ENCODE measurements at regions not wholly inside any gene's neighbourhood (a gene's known extent, or its start where the extent isn't known, plus 50 kb on each side); places are given as distances from the start of the nearest gene placed in this dataset.

- no peak for FAIRE-seq
- no peak for DNase-seq (ENCODE audit: insufficient read length, low spot score)
These were observed 290.9 kb upstream of the ANKRD55 start for GRCh38 chr5:56523790-56524575.

DNA sequence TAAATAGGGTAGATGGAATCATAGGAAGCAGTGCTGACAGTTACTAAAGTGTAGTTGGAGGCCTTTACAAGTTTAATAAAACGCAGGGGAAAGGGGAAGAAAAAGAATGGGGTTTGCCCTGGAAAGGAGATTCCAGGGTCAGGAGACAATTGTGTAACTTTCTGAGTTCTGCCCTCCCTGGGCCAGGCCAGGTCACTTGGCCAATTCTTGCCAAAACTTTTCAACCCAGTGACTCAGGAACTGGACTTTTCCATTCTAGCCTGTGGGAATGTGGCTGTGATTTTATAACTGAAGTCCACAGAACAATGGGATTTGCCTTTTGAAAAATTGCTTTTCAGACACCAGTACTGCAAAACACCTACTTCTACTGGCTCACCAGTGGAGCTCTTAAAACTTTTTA, 289.8 kb upstream of the ANKRD55 start:
- FAIRE-seq (no peak), DNase-seq (ENCODE audit: insufficient read length, low spot score) (no peak)

- FAIRE-seq (no peak), DNase-seq (ENCODE audit: insufficient read length, low spot score) (no peak)
These were observed 289.0 kb upstream of the ANKRD55 start for GRCh38 chr5:56522169-56522568.

DNA sequence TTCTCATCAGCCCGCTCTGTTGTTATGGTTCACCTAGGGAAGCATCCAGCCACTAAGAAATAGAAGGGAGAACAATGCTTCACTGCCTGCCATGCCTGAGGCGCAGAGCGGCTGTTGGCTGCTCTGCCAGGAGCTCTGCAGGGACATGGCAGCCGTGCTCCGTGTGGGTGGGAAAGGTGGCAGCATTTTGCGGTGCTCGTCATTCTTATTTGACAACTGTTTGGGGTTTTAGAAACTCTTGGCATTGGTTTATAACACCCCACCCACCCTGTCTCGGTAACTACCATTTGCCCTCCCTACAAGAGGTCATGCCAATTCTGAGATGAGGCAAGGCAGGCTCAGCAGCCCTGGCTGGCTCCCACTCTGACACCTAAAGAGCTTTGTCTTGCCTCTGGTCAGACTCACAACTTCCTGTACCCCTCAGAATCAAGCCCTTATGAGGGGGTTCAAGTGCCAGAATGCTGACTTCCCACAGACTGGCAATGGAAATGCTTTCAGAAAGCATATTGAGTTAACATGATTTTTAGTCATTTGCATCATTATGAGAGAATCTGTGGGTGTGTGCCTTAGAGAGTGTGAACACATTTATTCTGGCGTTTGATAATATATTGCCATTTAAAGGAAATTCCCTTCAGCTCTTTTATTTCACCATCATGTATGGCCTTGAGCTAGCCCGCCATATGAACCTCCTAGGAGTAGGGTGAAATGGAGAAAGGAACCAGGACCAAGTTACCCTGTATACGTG, 288.0 kb upstream of the ANKRD55 start:
- DNase-seq (ENCODE audit: insufficient read length, low spot score) (no peak), FAIRE-seq (no peak)

DNA sequence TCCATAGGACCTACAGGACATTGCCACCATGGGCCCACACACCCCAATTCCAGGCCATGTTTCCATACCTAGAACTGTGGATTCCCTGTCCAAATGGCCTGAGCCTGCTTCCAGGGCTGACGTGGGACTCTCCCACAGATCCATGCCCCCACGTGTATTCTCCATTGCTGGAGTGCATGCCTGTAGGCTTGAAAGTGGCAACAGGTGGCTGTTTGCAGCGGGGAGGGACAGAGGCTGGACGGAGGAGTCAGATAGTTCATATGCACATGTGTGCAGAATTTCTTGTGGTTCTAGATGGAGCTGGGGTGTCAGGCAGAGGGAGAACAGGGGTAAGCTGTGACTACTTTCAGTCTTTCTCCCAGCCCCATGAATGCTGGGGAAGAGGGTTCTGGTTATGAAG, 285.7 kb upstream of the ANKRD55 start:
- DNase-seq (ENCODE audit: insufficient read length, low spot score) (no peak), FAIRE-seq (no peak)

DNA sequence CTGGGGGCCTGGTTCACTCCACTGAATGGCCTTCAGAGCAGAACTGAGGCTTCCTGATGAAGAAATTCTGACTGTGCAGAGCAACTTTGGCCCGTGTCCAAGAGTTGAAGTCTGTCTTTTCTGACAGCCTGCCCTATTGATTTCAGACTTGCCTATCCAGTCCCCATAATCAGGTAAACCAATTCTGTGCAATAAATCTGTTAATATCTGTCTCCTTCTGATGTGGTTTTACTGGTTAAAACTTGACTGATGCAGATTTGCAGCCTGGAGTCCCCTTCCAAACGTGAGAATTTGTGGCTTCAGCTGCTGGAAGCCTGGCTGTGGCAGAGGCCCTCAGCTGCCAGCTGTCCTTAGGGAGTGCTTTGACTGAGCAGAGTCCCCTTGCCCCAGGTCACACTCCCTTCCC, 283.9 kb upstream of the ANKRD55 start:
- FAIRE-seq (no peak), DNase-seq (ENCODE audit: insufficient read length, low spot score) (no peak)

- DNase-seq (ENCODE audit: insufficient read length, low spot score), result no peak
- FAIRE-seq, result no peak
These were observed 283.3 kb upstream of the ANKRD55 start for GRCh38 chr5:56516441-56516840.

GRCh38 chr5:56516035-56516434, 282.9 kb upstream of the ANKRD55 start:
- no peak for DNase-seq (ENCODE audit: insufficient read length, low spot score)
- no peak for FAIRE-seq

- FAIRE-seq (no peak), DNase-seq (ENCODE audit: insufficient read length, low spot score) (no peak)
These were observed 281.9 kb upstream of the ANKRD55 start for GRCh38 chr5:56515011-56515410.

GRCh38 chr5:56514245-56514644, 281.1 kb upstream of the ANKRD55 start:
- FAIRE-seq, result no peak
- DNase-seq (ENCODE audit: insufficient read length, low spot score), result no peak

- FAIRE-seq (no peak), DNase-seq (ENCODE audit: insufficient read length, low spot score) (no peak)
These were observed 280.0 kb upstream of the ANKRD55 start for GRCh38 chr5:56513141-56513540.

- DNase-seq (ENCODE audit: insufficient read length, low spot score), result no peak
- FAIRE-seq, result no peak
These were observed 279.3 kb upstream of the ANKRD55 start for GRCh38 chr5:56512313-56512996.

DNA sequence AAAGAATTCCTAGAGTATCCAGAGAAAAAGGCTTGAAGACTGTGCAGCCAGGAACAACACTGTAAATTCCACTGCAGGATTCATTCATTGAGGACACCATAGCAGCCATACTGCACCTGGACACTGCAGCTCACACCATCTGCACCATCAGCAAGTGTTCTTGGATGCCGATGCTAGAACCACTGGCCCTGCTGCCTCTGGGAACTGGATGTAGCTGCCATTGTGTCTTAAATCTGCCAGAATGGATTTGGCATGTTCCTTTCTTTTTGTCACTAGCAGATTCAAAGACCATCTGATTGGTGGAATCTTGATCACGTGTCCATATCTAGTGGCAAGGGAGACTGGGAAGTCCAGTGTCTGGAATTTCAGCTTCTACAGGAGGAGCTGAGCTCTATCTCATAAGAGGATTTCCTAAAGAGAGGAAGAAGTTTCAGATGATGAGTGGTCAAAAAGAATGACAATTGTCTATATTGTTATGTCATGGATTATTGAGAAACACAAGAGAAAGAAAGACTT, 278.3 kb upstream of the ANKRD55 start:
- no peak for DNase-seq (ENCODE audit: insufficient read length, low spot score)
- FAIRE-seq, result no peak

DNA sequence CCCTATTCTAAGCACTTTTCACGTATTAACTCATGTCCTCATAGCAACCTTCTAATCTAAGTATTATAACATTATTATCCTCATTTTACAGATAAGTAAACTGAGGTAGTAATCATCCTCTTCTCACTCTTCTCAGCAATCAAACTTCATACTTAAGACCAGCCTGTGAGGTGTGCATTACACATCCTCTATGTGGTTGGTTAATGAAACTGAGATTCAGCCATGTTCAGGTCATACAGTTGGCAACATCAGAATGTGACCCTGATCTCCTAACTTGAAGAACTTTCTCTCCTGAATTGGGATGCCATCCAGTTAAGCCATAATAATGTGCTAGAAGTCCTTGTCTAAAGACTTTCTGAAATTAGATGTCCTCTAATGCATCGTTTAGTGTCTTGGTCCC, 275.1 kb upstream of the ANKRD55 start:
- no peak for DNase-seq (ENCODE audit: insufficient read length, low spot score)
- peak; percentile 36 for FAIRE-seq

GRCh38 chr5:56507351-56507930, 274.3 kb upstream of the ANKRD55 start:
- DNase-seq (ENCODE audit: insufficient read length, low spot score), result no peak
- no peak for FAIRE-seq

DNA sequence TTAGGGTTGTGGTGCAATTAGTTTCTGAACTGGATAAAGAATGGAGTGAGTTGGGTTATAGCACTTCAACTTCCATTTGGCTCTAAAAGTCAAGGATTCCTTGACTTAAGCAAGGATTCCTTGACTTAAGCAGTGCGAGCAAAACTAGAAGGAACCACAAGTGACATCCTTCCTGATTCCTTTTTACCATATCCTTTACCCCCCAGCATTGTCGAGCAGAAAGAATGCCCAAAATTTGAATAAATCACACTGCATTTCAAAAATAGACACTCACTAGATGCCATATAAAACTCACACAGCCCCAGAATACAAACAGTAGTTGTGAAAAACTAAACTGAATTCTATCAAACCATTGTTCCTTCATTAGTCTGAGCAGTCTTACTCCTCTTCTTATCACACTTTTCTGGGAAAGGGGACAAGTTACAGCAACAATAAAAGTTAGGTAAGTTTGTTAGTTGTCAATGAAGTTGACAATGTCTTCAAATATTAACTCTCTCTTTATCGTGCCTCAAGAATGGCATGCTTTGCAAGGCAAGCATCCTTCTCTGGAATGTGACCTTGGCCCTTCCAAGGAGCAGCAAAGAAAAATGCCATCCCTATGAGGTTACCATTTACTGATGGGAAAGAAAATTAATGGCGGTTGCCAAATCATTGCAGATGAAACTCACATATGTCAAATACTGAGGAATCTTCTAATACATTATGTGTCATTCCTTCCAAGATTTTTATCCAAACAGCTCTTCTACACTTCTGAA, 273.3 kb upstream of the ANKRD55 start:
- DNase-seq (ENCODE audit: insufficient read length, low spot score), result peak; percentile 56
- no peak for FAIRE-seq

GRCh38 chr5:56503929-56504328, 270.8 kb upstream of the ANKRD55 start:
- FAIRE-seq (no peak), DNase-seq (ENCODE audit: insufficient read length, low spot score) (no peak)

- DNase-seq (ENCODE audit: insufficient read length, low spot score) (no peak), FAIRE-seq (no peak)
These were observed 268.8 kb upstream of the ANKRD55 start for GRCh38 chr5:56501781-56502557.

DNA sequence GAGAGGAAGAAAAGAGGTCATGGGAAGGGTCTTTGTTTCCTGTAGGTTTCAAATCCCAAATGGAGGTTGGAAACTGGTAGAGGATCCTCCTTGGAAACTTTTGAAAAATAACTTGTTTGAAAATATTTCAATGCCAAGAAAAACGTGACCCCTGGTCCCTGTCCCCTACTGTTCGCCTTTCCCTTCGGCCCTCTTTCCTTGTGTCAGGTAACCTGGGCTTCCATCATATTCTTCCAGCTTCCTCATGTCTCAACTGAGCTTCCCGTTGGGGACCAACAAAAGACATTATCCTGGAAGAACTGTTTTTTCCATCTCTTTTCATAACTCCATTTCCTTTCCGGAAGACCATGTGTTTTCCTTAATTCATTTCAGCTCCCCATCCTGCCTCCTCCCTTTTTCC, 266.8 kb upstream of the ANKRD55 start:
- DNase-seq (ENCODE audit: insufficient read length, low spot score), result no peak
- FAIRE-seq, result no peak

DNA sequence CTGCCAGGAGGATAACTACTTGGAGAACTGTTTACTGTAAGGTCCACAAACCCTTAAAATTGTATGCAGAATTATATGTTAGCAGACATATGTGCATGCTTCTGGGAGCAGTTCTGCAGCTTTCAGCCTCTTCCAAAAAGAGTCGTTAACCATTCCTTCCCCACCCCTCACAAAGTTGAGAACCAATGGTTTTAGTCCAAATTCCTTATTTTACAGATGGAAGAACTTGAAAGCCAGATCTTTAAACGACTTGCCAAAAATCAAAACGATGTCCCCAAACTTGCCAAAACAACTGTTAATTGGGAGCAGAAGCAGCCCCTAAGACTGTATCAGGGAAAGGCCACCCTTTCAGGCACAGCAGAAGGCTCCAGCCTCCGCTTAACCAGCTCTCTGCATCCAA, 266.4 kb upstream of the ANKRD55 start:
- DNase-seq (ENCODE audit: insufficient read length, low spot score), result no peak
- no peak for FAIRE-seq
